GM21717 (cell line): ENCODE measurements at regions not wholly inside any gene's neighbourhood (a gene's known extent, or its start where the extent isn't known, plus 50 kb on each side); places are given as distances from the start of the nearest gene placed in this dataset.
"Not testable (repeated sequence)": the region's sequence is repeated elsewhere in the genome, so short reads cannot be mapped to it uniquely, and the experiment has no call there.

Source experiments
- ATAC-seq: cut with Tn5 transposase; IDR thresholded peaks from one replicate; pipeline ENCODE4 v1.9.1; 2021; ENCODE audit warnings: mild to moderate bottlenecking, moderate library complexity; ENCODE audit not compliant: unreplicated experiment

DNA sequence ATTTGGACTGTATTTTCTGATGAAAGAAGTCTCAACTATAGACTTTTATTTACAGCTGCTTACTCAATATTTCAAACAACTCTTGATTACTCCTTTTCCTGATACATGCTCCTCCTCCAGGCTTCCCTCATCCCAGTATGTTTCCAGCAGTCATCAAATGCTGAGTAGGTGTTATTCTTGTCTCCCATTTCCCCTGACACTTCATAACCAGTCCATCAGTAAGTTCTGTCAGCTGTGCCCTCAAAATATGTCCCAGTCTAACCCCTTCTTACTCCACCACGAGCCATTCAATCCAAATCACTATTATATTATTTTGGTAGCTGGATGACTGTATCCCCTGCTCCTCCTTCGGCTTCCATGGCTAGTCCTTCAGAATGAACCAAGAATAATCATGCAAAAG, 189.1 kb upstream of the DTNA start:
- no peak for ATAC-seq

DNA sequence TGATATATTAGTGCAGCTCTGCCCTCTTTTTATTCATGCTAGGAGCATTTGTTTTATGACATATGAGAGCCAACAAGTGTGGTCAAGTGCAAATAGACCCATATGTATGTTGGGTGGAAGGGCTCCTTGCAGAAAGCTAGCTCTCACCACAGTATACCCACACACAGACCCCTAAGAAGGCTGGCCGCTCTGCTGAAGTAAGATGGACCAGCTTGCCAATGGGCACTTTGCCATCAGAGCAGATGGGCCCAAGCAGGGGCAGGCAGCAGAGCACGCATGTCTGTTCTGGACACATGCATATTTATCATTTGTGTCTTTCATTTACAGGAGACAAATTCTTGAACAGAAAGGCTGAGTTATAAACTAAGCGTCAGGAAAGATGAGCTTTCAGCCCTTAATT, 187.5 kb upstream of the DTNA start:
- ATAC-seq, result no peak

DNA sequence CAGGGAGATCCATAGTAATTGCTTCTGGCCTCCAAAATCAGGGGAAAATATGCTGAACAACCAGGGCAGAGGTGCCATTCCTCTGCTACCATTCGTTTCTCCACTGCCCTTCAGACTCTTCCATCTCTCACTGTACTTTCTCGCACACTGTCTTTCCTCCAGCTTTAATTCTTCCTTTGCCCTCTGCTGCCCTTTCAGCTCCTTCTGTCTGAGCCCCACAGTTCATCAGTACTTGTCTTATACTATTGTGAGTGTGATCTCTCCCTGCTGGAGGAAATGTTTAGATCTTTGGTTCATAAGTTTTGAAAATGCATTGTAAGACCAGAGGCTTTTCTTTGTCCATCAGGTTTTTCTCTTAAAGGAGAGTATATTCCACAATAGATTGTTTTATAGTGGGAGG, 184.9 kb upstream of the DTNA start:
- no peak for ATAC-seq

DNA sequence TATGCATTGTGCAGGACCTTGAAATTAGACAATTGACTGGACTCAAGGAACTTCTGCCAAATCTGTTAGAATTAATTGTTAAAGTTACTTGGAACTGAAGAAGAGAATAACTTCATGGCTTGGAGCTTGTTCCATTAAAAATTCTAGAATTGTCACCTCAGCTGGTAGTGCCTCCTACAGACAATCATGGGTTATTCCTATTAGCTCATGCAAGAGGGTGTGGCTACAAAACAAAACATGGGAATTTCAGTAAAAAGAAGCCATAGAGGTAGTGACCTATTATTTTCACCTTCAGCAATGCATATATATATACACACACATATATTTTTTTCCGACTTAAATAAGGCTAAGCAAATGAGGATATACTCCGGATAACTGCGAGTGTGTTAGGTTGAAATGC, 181.9 kb upstream of the DTNA start:
- no peak for ATAC-seq

DNA sequence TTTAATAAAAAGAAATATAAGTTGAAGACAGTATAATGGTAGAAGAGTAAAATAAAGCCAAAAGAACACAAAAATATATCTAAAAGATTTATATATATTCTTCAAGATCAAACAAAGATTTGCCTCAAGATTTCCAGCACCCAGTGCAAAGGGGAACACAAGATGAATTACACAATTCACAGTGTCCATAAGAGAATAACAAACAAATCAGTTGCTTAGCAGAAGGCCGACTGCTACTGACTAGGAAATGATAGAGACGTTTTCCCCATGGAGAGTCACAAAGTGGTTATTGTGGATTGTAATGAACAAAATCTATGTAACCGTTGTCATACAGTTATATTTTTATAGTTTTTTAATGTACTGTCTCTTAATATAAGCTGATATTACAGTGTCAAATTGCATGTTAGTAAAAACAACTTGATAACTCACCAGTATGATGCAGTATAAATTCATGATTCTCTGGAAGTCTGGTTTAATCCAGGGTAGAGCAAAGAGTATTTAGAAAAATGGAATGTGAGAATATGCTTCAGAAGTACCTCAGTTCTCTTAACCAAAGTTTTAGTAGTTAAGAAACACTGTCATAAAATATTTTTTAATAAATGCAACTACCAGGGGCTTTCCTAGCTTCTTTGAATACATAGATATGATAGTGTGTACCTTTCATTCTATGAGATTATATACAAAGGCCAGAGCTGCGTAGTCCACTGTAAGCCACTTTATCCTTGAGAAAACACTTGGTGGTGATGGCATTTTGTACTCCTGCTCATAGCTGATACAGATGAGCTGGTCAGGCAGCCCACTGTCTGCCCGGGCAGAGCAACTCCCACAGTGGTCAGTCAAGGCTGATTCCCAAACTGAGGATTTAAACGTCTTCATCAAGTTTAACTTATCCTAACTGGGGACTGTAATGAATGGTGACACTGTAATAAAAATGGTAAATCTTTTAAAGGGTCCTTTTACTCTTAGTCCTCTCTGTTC, 180.5 kb upstream of the DTNA start:
- ATAC-seq, result no peak

DNA sequence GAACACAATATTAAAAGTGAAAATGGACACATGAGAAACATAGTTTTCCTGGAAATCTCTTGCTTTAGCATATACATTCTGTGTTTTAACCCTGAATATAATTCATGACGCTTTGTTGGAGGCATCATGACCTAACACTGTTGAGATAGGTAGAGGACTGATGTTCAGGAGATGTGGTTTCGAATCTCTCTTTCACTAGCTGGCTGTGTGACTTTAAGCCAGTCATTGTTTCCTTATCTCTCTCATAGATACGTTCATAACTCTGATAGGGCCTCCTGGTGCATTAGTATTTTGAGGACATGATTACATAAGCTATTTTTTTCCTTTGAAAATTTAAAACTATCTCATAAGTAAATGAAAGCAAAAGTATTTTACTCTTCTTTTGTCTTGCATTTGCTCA, 179.0 kb upstream of the DTNA start:
- ATAC-seq, result no peak

DNA sequence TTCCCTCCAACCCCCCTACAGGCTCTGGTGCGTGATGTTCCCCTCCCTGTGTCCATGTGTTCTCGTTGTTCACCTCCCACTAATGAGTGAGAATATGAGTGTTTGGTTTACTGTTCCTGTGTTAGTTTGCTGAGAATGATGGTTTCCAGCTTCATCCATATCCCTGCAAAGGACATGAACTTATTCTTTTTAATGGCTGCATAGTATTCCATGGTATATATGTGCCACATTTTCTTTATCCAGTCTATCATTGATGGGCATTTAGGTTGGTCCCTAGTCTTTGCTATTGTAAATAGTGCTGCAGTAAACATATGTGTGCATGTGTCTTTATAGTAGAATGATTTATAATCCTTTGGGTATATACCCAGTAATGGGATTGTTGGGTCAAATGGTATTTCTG, 175.5 kb upstream of the DTNA start:
- ATAC-seq, result not testable (repeated sequence)

DNA sequence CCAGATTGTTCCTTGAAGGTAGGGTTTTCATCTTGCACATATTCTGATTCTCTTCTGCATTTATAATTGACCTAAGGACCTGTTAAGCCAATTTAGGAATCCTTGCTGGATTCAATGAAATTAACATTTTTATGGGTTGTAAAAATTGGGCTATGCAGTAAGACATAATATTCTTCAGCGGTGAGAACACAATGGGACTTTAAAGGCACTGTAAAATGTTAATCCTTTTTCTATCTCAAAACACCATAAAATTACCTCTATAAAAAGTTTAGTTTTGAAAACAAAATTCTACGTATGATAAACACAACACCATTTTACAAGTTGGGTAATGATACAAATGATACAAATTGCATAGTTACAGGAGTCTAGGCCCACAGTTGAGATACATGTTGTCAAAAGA, 169.2 kb upstream of the DTNA start:
- ATAC-seq, result no peak

DNA sequence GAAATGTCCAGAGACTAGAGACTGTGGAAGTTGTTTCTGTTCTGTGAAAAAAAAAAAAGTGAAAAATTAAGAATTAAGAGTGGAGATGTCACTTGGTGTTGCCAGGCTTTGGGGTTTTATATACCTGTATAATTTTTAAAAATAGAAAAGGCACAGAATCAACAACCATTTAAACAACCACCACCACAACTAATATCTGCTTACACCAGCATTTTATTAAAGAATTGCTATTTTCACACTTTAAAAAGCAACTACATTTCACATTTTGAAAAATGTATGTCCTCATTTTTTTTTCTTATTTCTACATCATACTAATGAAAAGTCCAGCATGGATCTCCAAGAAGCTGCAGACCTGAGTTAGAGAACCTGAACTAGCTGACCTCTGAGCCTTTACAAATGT, 167.5 kb upstream of the DTNA start:
- ATAC-seq, result no peak

DNA sequence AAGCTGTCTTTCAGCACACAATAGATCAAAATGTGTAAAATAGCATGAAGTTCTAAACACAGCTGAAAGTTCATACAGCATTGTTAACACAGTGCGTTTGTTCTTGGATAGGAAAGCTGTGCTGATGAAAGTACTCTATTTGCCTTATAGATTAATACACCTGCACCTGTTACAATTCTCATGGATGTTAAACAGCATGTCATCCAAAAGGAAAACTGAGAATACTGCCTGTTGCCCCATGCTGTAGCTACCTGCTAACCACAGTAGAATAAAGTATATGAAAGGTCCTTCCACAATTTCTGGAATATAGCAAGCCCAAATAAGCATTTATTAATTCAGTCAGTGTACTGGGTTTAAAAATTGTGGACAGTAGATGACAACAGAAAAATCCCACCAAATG, 166.7 kb upstream of the DTNA start:
- no peak for ATAC-seq

DNA sequence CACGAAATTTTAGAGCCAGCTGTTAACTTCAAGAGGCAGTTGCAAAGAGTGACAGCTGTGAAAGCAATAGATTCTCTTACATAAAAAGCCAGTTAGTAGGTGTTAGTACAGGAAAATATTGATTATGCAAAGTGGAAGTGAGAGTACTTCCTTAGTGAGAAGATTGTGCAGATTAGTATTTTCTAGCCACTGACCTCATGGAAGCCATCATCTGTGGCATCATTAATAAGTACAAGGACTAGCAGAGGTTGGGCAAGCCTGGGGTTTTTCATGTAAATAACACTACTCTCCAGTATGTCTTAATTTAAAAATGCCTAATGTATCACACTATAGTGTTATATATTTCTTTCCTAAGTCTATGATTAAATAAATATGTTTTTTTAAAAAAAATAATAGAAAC, 166.2 kb upstream of the DTNA start:
- ATAC-seq, result no peak

DNA sequence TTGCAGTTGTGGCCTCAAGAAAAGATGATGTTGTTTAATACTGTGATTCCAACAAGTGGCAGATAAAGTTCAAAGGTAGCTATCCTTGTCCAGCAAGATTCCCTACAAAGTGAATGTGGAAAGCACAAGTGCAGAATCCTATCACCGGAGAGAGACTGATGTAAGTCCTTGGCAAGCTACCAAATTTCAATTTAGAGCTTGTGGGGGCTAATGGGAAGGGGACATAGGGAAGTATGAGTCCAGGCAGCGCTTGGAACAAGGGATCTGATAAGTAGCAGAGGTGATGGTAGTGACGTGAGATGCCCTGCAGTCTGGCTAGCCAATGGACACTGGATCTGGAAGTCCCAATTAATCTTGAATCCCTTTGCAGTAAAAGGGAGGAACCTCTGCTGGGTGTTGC, 165.2 kb upstream of the DTNA start:
- no peak for ATAC-seq

DNA sequence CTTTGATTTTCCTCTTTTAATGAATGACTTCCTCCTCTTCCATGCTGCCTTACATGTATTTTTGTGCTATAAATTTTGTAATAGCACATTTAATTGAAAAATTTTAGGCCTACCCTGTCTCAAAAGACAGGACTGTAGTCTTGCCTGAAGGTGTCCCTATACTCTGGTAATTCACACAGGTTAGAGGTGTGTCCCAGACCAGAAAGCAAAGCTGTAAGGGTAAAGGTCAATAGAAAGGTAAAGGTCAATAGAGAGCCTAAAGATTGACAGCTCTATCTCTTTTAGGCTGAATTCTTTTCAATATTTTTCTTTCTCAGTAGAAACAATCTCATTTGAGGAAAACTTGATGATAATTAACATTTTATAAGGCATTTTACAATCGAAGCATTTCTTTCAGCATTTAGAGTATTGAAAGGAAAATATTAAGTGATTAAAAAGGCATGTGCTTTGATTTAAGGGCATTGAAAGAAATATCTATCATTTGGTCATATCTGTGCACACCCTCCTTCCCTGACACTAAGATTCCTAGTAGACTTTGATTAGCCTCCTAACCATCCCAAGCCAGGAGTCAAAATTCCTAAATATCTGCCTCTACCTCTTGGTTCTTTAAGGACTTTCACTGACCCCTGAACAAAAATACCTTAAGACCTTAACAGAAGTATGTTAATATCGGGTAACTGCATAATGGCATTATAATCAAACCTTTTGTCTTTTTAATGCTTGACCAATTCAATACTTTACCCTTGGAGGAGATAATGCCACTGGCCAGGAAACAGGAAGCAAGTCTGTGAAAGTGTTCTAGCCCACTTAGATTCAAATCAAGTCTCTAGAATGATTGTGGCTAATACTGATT, 161.8 kb upstream of the DTNA start:
- ATAC-seq, result no peak

DNA sequence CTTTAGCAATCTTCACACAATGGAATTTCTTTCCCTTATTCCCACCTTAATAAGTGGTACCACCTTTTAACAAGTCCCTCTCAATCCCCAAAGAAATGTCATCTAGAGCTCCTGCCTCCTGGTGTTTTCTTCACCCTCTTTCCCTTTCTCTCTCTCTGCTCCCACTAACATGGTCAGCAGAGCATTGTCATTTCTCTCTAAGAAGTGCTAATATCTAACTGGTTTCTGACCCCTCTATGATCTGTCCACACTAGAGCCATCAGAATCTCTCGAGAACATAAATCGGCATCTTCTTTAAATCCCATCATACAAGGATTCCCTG, 161.2 kb upstream of the DTNA start:
- ATAC-seq, result no peak

DNA sequence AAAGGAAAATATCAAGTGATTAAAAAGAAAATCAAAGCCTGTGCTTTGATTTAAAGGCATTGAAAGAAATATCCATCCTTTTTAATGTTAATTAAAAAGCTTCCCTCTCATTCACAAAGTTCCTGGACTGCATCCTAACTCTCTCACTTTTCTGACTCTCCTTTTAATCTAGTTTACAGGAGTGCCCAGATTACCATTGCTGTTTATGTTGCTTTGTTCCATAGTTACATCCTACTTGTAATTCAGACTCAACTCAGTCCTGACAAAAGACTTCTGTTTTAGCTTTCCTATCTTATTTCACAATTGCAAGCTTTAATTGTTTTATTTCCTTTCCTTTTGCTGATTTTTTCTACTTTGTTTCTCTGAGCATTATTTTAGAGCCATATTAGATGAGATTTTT, 160.7 kb upstream of the DTNA start:
- ATAC-seq, result no peak

DNA sequence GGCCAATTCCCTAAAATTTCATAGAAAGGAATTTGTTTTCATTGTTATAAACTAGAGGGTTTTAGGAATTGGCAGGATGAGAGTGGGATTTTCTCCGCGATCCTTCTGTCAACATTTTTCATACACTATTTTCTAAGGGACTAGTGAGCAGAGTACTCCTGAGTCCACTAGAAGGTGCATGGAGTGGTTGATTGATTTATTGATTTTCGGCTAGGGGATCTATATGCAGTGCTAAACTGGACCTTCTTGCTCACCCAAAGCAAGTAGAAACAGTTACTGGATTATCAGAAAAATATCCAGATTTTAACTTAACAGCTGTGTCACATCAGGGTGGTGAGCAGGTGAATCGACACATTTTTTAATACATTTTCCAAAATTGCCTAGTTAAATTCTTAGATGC, 159.9 kb upstream of the DTNA start:
- ATAC-seq, result no peak

DNA sequence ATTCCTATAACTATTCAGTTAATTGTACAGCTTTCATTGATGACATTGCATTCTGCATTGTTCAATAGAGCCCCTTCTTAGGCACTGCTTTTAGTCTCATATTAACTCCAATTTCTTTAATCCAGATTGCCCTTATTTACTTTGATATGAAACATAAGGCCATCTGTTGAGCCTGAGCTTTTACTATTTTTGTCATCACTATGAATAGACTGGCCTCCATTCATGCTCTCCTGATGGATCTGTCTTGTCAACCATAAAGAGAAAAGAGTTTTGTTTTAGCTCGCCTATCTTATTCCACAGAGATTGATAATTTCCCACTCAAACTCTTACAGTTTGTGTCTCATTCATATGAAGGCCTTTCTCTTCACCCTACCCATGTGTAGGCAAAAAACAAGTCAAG, 159.2 kb upstream of the DTNA start:
- ATAC-seq, result no peak

DNA sequence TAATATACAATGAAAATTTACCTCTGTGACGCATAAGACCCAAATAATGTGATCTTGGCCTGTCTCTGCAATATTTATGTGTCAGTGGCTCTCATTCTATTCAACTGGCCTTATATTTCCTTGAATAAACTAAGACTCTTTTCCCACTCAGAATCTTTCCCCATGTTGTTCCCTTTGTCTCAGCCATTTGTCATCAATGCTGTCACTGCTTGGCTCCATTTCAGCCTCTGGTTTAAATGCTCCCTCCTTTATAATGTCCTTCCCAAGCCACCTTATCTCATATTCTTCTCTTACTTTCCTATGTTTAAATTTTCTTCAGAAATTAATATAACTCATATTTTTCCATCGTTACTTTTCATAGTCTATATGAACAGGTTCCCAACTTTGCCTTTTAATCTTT, 158.3 kb upstream of the DTNA start:
- no peak for ATAC-seq

DNA sequence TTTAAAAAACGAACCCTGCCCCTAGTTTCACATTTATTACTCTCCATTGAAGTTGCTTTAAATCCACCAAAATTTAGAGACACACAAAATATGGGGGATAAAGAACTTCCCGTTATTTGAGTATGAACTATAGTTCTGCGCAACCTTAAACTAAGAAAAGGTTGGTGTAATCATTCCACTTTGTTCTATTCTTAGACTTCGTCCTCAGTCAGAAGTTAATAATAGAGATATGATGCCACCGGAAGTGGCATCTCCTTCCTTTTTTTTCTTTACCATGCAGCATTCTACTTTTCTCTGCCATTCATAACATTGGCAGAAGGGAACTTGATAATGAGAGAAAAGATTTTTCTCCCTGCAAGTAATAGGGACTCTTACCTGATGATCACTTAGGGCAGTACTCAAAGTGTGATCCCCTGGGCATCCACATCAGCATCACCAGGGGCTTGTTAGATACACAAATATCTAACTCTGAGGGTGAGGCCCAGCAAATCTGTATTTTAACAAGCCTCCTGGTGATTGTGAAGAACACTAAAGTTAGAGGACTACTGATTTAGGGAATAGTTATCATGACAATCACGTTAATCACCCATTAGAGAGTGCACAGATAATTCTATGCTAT, 147.7 kb upstream of the DTNA start:
- ATAC-seq, result no peak

DNA sequence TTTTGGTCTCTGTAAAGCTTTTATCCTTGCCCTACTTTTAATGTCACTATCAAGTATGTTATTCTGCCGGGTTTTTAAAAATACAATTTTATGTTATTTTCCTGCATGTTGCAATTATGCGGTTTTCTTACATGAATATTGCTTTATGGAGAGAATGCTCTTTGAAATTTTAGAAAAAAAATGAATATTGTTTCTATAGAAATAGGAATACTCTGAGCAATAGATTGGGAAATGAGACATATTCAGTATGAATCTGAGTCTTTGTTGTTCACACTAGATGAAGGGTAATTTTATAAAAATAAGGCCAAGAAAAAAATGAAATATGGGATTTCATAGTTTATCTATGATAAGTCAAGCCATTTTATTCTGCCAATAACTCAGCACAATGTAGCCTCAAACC, 142.2 kb upstream of the DTNA start:
- ATAC-seq, result no peak

DNA sequence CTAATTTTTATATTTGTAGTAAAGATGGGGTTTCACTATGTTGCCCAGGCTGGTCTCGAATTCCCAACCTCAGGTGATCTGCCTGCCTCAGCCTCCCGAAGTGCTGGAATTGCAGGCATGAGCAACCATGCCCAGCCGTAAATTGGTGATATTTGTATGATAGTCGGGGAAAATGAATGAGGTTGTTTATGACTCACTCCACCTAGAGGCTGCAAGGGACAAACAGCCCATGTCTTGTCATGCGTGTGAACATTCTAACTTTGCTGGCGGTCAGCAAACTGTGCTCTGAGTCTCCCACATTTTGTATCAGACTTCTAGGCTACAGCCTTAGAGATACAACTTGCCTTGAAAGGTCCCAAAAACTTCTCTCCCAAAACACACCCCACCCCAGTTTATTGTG, 133.5 kb upstream of the DTNA start:
- ATAC-seq, result no peak

DNA sequence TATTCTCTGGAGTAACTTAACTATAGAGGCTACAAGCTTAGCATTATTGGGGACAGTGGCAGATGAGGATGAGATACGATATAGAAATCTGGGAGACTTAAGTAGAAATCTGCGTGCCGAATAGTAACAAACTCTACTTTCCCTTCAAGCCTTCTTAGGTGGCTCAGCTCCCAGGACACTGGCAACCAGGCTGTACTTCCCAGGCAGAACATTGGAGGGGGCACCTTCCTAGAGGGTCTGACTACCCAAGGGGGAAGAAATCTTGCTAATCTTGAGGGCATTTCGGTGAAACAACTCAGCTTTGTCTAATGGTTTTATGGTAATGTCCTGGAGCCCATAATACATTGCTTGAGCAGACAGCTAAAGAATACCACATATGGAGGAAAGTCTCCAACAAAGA, 126.2 kb upstream of the DTNA start:
- ATAC-seq, result no peak
